HG03520 (cell line): ENCODE measurements at regions not wholly inside any gene's neighbourhood (a gene's known extent, or its start where the extent isn't known, plus 50 kb on each side); places are given as distances from the start of the nearest gene placed in this dataset.

Source experiments
- ATAC-seq: cut with Tn5 transposase; IDR thresholded peaks from one replicate; pipeline ENCODE4 v1.9.1; 2021; ENCODE audit warnings: mild to moderate bottlenecking, moderate library complexity; ENCODE audit not compliant: unreplicated experiment

GRCh38 chr11:45036010-45036409 is 85.3 kb upstream of the TP53I11 start:
- no peak for ATAC-seq

- no peak for ATAC-seq
These were observed 86.0 kb upstream of the TP53I11 start for GRCh38 chr11:45036733-45037132.

GRCh38 chr11:45037434-45038005 is 86.8 kb upstream of the TP53I11 start:
- ATAC-seq: no peak

GRCh38 chr11:45038923-45039322 is 88.2 kb upstream of the TP53I11 start:
- no peak for ATAC-seq

- ATAC-seq: no peak
These were observed 90.9 kb upstream of the TP53I11 start for GRCh38 chr11:45041596-45041995.

- ATAC-seq: no peak
These were observed 91.9 kb upstream of the TP53I11 start for GRCh38 chr11:45042560-45042959.

GRCh38 chr11:45043755-45044475 is 93.2 kb upstream of the TP53I11 start:
- no peak for ATAC-seq

- ATAC-seq: no peak
These were observed 95.2 kb upstream of the TP53I11 start for GRCh38 chr11:45045683-45046471.

GRCh38 chr11:45048313-45048841 is 97.7 kb upstream of the TP53I11 start:
- no peak for ATAC-seq

- ATAC-seq: no peak
These were observed 97.4 kb upstream of the PRDM11 start for GRCh38 chr11:45048870-45049691.

- ATAC-seq: no peak
These were observed 96.3 kb upstream of the PRDM11 start for GRCh38 chr11:45050111-45050510.

GRCh38 chr11:45051621-45052020 is 94.8 kb upstream of the PRDM11 start:
- ATAC-seq: no peak

- no peak for ATAC-seq
These were observed 94.1 kb upstream of the PRDM11 start for GRCh38 chr11:45052361-45052760.

- ATAC-seq: no peak
These were observed 92.5 kb upstream of the PRDM11 start for GRCh38 chr11:45053736-45054446.

- ATAC-seq: no peak
These were observed 91.5 kb upstream of the PRDM11 start for GRCh38 chr11:45054956-45055355.

GRCh38 chr11:45056529-45056928 is 89.9 kb upstream of the PRDM11 start:
- ATAC-seq: no peak

GRCh38 chr11:45057938-45058646 is 88.3 kb upstream of the PRDM11 start:
- ATAC-seq: no peak

GRCh38 chr11:45058647-45058950 is 87.8 kb upstream of the PRDM11 start:
- ATAC-seq: no peak

- no peak for ATAC-seq
These were observed 85.7 kb upstream of the PRDM11 start for GRCh38 chr11:45060707-45061106.

- ATAC-seq: no peak
These were observed 84.8 kb upstream of the PRDM11 start for GRCh38 chr11:45061641-45062040.
